GM23338 (cell line): ENCODE measurements at regions not wholly inside any gene's neighbourhood (a gene's known extent, or its start where the extent isn't known, plus 50 kb on each side); places are given as distances from the start of the nearest gene placed in this dataset.

Experiments
- ATAC-seq: fragments of 200-7000 bp; cut with Tn5 transposase; 3 replicates; pipeline ENCODE4 v1.9.1; 2020
- DNase-seq: peaks from one replicate; pipeline ENCODE4 v3.0.0-alpha.2; 2015; ENCODE audit warnings: low spot score
- H2AFZ ChIP-seq: fragments of 200-600 bp; sonication (generic); 2 replicates; pipeline ENCODE4 v1.8.0; 2016; ENCODE audit warnings: antibody characterized with exemption, mild to moderate bottlenecking, moderate library complexity
- H3F3A ChIP-seq: fragments of 200-600 bp; sonication (generic); replicated peaks from 2 replicates; pipeline ENCODE4 v1.8.0; 2017; ENCODE audit warnings: antibody characterized with exemption, mixed run types, low read depth
- H3K27ac ChIP-seq: fragments of 200-600 bp; sonication (generic); 2 replicates; pipeline ENCODE4 v1.6.1; 2016; ENCODE audit warnings: low read depth
- H3K27me3 ChIP-seq: fragments of 200-600 bp; sonication (generic); 2 replicates; pipeline ENCODE4 v1.8.0; 2016; ENCODE audit warnings: mild to moderate bottlenecking, mixed run types, moderate library complexity; ENCODE audit not compliant: insufficient read depth
- H3K36me3 ChIP-seq: fragments of 200-600 bp; sonication (generic); 2 replicates; pipeline ENCODE4 v1.8.0; 2016; ENCODE audit warnings: mild to moderate bottlenecking; ENCODE audit not compliant: insufficient read depth
- H3K4me1 ChIP-seq: fragments of 200-600 bp; sonication (generic); 2 replicates; pipeline ENCODE4 v1.8.0; 2016; ENCODE audit warnings: mild to moderate bottlenecking, moderate library complexity; ENCODE audit not compliant: insufficient read depth
- H3K4me2 ChIP-seq: fragments of 200-600 bp; sonication (generic); 2 replicates; pipeline ENCODE4 v1.7.1; 2017; ENCODE audit warnings: mixed run types
- H3K4me3 ChIP-seq: fragments of 200-600 bp; sonication (generic); 2 replicates; pipeline ENCODE4 v1.6.1; 2016; ENCODE audit warnings: mixed run types
- H3K79me2 ChIP-seq: fragments of 200-600 bp; sonication (generic); replicated peaks from 2 replicates; pipeline ENCODE4 v1.8.0; 2017; ENCODE audit warnings: mild to moderate bottlenecking; ENCODE audit not compliant: insufficient read depth
- H3K9me2 ChIP-seq: fragments of 200-600 bp; sonication (generic); 2 replicates; pipeline ENCODE4 v1.8.0; 2017; ENCODE audit not compliant: insufficient read depth
- H4K20me1 ChIP-seq: fragments of 200-600 bp; sonication (generic); replicated peaks from 2 replicates; pipeline ENCODE4 v1.8.0; 2017; ENCODE audit warnings: mild to moderate bottlenecking; ENCODE audit not compliant: insufficient read depth
- H3K27ac Mint-ChIP-seq: 2 replicates; pipeline ENCODE4 v1.8.0; 2020; ENCODE audit warnings: inconsistent platforms, mild to moderate bottlenecking, moderate library complexity, mixed read lengths
- H3K27me3 Mint-ChIP-seq: 3 replicates; pipeline ENCODE4 v1.8.0; 2022; ENCODE audit warnings: low read depth, mild to moderate bottlenecking, moderate library complexity, mixed read lengths, inconsistent platforms; ENCODE audit not compliant: insufficient read depth, poor library complexity
- H3K36me3 Mint-ChIP-seq: 3 replicates; pipeline ENCODE4 v1.8.0; 2021; ENCODE audit warnings: low read depth, mild to moderate bottlenecking, inconsistent platforms, moderate library complexity, mixed read lengths
- H3K4me1 Mint-ChIP-seq: 3 replicates; pipeline ENCODE4 v1.8.0; 2020; ENCODE audit warnings: mild to moderate bottlenecking, inconsistent platforms, mixed read lengths
- H3K4me3 Mint-ChIP-seq: 3 replicates; pipeline ENCODE4 v1.8.0; 2021; ENCODE audit warnings: moderate library complexity, mild to moderate bottlenecking, inconsistent platforms, mixed read lengths
- H3K9me3 Mint-ChIP-seq: 3 replicates; pipeline ENCODE4 v1.8.0; 2020; ENCODE audit warnings: moderate library complexity, mild to moderate bottlenecking, inconsistent platforms, mixed read lengths
- CREB1 ChIP-seq: fragments of 250-450 bp; sonication (Bioruptor Pico); IDR thresholded peaks from 2 replicates; pipeline ENCODE4 v1.5.0; 2020; ENCODE audit warnings: low read depth, mild to moderate bottlenecking, moderate library complexity
- CTCF ChIP-seq, 2 experiments: fragments of 200-600 bp in 1 of 2; sonication (generic) in 1 of 2; conservative IDR thresholded peaks; 2 replicates each; pipeline versions ENCODE4 v1.5.1 to v1.6.1; 2016 to 2017; ENCODE audit warnings: antibody characterized with exemption in 2 of 2, low read depth in 2 of 2, mild to moderate bottlenecking in 2 of 2, moderate library complexity in 1 of 2
- ETS1 ChIP-seq: IDR thresholded peaks from 2 replicates; pipeline ENCODE4 v1.6.1; 2016; ENCODE audit warnings: antibody characterized with exemption
- EZH2 ChIP-seq: fragments of 200-600 bp; sonication (generic); IDR thresholded peaks from one replicate; pipeline ENCODE4 v1.8.0; 2017; ENCODE audit warnings: antibody characterized with exemption, mild to moderate bottlenecking, low read depth; ENCODE audit not compliant: unreplicated experiment
- EZH2phosphoT487 ChIP-seq: fragments of 200-600 bp; sonication (generic); IDR thresholded peaks from one replicate; pipeline ENCODE4 v1.8.1; 2018; ENCODE audit warnings: antibody characterized with exemption; ENCODE audit not compliant: unreplicated experiment
- JUNB ChIP-seq: IDR thresholded peaks from one replicate; pipeline ENCODE4 v1.6.1; 2016; ENCODE audit warnings: antibody characterized with exemption; ENCODE audit not compliant: unreplicated experiment
- NANOG ChIP-seq: IDR thresholded peaks from 2 replicates; pipeline ENCODE4 v1.6.1; 2016; ENCODE audit warnings: antibody characterized with exemption, borderline replicate concordance
- POLR2AphosphoS5 ChIP-seq: IDR thresholded peaks from 2 replicates; pipeline ENCODE4 v1.6.1; 2016; ENCODE audit warnings: antibody characterized with exemption, low read depth
- REST ChIP-seq: IDR thresholded peaks from one replicate; pipeline ENCODE4 v1.6.1; 2018; ENCODE audit warnings: antibody characterized with exemption; ENCODE audit not compliant: unreplicated experiment
- STAT1 ChIP-seq: IDR thresholded peaks from one replicate; pipeline ENCODE4 v1.6.1; 2016; ENCODE audit warnings: antibody characterized with exemption; ENCODE audit not compliant: unreplicated experiment
- ZNF114 ChIP-seq: fragments of 250-450 bp; sonication (Bioruptor Pico); IDR thresholded peaks from 2 replicates; pipeline ENCODE4 v1.5.0; 2020; ENCODE audit warnings: mild to moderate bottlenecking, moderate library complexity
- ZNF331 ChIP-seq: fragments of 250-450 bp; sonication (Bioruptor Pico); IDR thresholded peaks from 2 replicates; pipeline ENCODE4 v1.5.0; 2020; ENCODE audit warnings: low read depth, mild to moderate bottlenecking, moderate library complexity
- ZNF462 ChIP-seq: fragments of 250-450 bp; sonication (Bioruptor Pico); IDR thresholded peaks from 2 replicates; pipeline ENCODE4 v1.5.0; 2020; ENCODE audit warnings: mild to moderate bottlenecking, moderate library complexity

GRCh38 chr11:104645261-104646222 is 252.7 kb downstream of the CASP12 start:
- H2AFZ ChIP-seq: 0 out of 2 replicates have a peak overlapping the region, but pooled peaks have one; percentile 21
- no peak for TF ChIP-seq ETS1
- TF ChIP-seq ZNF331 (CRISPR knock-in tag): no peak
- no peak for TF ChIP-seq POLR2AphosphoS5
- TF ChIP-seq CREB1 (CRISPR knock-in tag): no peak
- no peak for TF ChIP-seq JUNB
- no peak for TF ChIP-seq REST
- TF ChIP-seq EZH2: no peak
- no peak for TF ChIP-seq STAT1
- no peak for TF ChIP-seq EZH2phosphoT487
- no peak for TF ChIP-seq CTCF (conservative IDR thresholded peaks at IDR 0.05; ENCODE audit: low read depth in 2 of 2)
- TF ChIP-seq ZNF462 (CRISPR knock-in tag): no peak
- TF ChIP-seq NANOG: no peak
- no peak for TF ChIP-seq ZNF114 (CRISPR knock-in tag)
- no peaks in the 10 kb centered on the region for H3F3A ChIP-seq
- no peaks in the 10 kb centered on the region for H3K79me2 ChIP-seq
- no peak overlapping the region for H3K27ac Mint-ChIP-seq
- H3K4me3 Mint-ChIP-seq: no peak overlapping the region
- DNase-seq (no peak), ATAC-seq (no peak)
- no peaks in the 10 kb centered on the region for H3K27me3 Mint-ChIP-seq
- peaks cover 9% of the 10 kb centered on the region for H3K36me3 ChIP-seq
- H3K27me3 ChIP-seq: no peaks in the 10 kb centered on the region
- no peaks in the 10 kb centered on the region for H4K20me1 ChIP-seq
- H3K4me2 ChIP-seq: no peak overlapping the region
- no peak overlapping the region for H3K4me3 ChIP-seq
- H3K4me1 Mint-ChIP-seq: peaks cover 5% of the 10 kb centered on the region; the same call in 2 of the 3 replicates
- peaks cover 22% of the 10 kb centered on the region for H3K36me3 Mint-ChIP-seq
- peaks cover 14% of the 10 kb centered on the region for H3K9me3 Mint-ChIP-seq
- no peak overlapping the region for H3K27ac ChIP-seq
- peaks cover 4% of the 10 kb centered on the region; the same call in 1 of the 2 replicates for H3K4me1 ChIP-seq
- H3K9me2 ChIP-seq: no peaks in the 10 kb centered on the region
